Panc1 (cell line): ENCODE measurements at regions not wholly inside any gene's neighbourhood (a gene's known extent, or its start where the extent isn't known, plus 50 kb on each side); places are given as distances from the start of the nearest gene placed in this dataset.
"Not testable (repeated sequence)": the region's sequence is repeated elsewhere in the genome, so short reads cannot be mapped to it uniquely, and the experiment has no call there.

Experiments used
- CTCF ChIP-seq: fragments of 450-650 bp; IDR thresholded peaks from 2 replicates; pipeline ENCODE4 v1.5.1; 2017; ENCODE audit warnings: mild to moderate bottlenecking
- TF ChIP-seq, protein P1 (sequence below), 2 experiments: IDR thresholded peaks; 2 replicates each; pipeline ENCODE4 v1.6.1; 2011 to 2012; ENCODE audit warnings: low read depth in 2 of 2, control low read depth in 1 of 2, low read length in 1 of 2, mild to moderate bottlenecking in 1 of 2, moderate library complexity in 1 of 2; ENCODE audit not compliant: insufficient read depth in 1 of 2

- TF ChIP-seq CTCF: 0 out of 2 replicates have a peak, but pooled peaks have one; percentile 4
- TF ChIP-seq, protein P1, sequence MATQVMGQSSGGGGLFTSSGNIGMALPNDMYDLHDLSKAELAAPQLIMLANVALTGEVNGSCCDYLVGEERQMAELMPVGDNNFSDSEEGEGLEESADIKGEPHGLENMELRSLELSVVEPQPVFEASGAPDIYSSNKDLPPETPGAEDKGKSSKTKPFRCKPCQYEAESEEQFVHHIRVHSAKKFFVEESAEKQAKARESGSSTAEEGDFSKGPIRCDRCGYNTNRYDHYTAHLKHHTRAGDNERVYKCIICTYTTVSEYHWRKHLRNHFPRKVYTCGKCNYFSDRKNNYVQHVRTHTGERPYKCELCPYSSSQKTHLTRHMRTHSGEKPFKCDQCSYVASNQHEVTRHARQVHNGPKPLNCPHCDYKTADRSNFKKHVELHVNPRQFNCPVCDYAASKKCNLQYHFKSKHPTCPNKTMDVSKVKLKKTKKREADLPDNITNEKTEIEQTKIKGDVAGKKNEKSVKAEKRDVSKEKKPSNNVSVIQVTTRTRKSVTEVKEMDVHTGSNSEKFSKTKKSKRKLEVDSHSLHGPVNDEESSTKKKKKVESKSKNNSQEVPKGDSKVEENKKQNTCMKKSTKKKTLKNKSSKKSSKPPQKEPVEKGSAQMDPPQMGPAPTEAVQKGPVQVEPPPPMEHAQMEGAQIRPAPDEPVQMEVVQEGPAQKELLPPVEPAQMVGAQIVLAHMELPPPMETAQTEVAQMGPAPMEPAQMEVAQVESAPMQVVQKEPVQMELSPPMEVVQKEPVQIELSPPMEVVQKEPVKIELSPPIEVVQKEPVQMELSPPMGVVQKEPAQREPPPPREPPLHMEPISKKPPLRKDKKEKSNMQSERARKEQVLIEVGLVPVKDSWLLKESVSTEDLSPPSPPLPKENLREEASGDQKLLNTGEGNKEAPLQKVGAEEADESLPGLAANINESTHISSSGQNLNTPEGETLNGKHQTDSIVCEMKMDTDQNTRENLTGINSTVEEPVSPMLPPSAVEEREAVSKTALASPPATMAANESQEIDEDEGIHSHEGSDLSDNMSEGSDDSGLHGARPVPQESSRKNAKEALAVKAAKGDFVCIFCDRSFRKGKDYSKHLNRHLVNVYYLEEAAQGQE (IDR thresholded peaks at IDR 0.05; ENCODE audit: insufficient read depth in 1 of 2, low read depth in 2 of 2, low read length in 1 of 2): not testable (repeated sequence)
Observed at GRCh38 chr1:74949348-74949747, 184.8 kb upstream of the LHX8 start.
